Gastrocnemius medialis (tissue), 4 donors: ENCODE measurements at regions not wholly inside any gene's neighbourhood (a gene's known extent, or its start where the extent isn't known, plus 50 kb on each side); places are given as distances from the start of the nearest gene placed in this dataset.
A peak's percentile ranks its signal among the peaks of the same experiment; 100 is the strongest.

ENCODE experiments used
- ATAC-seq, 2 donors: fragments of 150-250 bp; one replicate each; pipeline ENCODE4 v1.9.1; 2016
- DNase-seq, 2 donors: peaks; one replicate each; pipeline ENCODE4 v3.0.0-alpha.2; 2019
- H3K27ac ChIP-seq, 4 donors: fragments of 200-600 bp; sonication (generic); 1 replicate in 1 of 4; 2 replicates in 3 of 4; pipeline ENCODE4 v1.5.1; 2016 to 2018; ENCODE audit warnings: mild to moderate bottlenecking in 2 of 4, moderate library complexity in 1 of 4
- H3K27me3 ChIP-seq, 3 donors: fragments of 200-600 bp; sonication (generic) in 2 of 3; 1 replicate in 1 of 3; 2 replicates in 2 of 3; pipeline versions ENCODE4 v1.5.1 to v1.6.0; 2016 to 2019; ENCODE audit warnings: mild to moderate bottlenecking in 1 of 3, moderate library complexity in 1 of 3
- H3K36me3 ChIP-seq, 2 donors: fragments of 200-600 bp; sonication (generic) in 1 of 2; one replicate each; pipeline ENCODE4 v1.5.1; 2017 to 2018
- H3K4me1 ChIP-seq, 2 donors: fragments of 200-600 bp; sonication (generic) in 1 of 2; one replicate each; pipeline ENCODE4 v1.5.1; 2016 to 2017; ENCODE audit warnings: mild to moderate bottlenecking in 2 of 2
- H3K4me3 ChIP-seq, 4 donors: fragments of 200-600 bp; sonication (generic) in 3 of 4; 1 replicate in 1 of 4; 2 replicates in 3 of 4; pipeline ENCODE4 v1.5.1; 2016 to 2019; ENCODE audit warnings: mild to moderate bottlenecking in 2 of 4
- H3K9me3 ChIP-seq, 3 donors: fragments of 200-600 bp; sonication (generic) in 2 of 3; 1 replicate in 1 of 3; 2 replicates in 2 of 3; pipeline ENCODE4 v1.5.1; 2016 to 2019
- CTCF ChIP-seq, 5 experiments: fragments of 450-650 bp in 3 of 5; fragments of 200-600 bp in 2 of 5; sonication (generic) in 2 of 5; IDR thresholded peaks in 4 of 5; conservative IDR thresholded peaks in 1 of 5; 1 replicate in 4 of 5; 2 replicates in 1 of 5; pipeline ENCODE4 v1.5.1; 2016 to 2019; ENCODE audit warnings: antibody characterized with exemption in 5 of 5, mild to moderate bottlenecking in 3 of 5, moderate library complexity in 3 of 5
- POLR2A ChIP-seq, 2 donors: fragments of 450-650 bp; IDR thresholded peaks; one replicate each; pipeline ENCODE4 v1.6.1; 2017; ENCODE audit warnings: antibody characterized with exemption in 2 of 2, mild to moderate bottlenecking in 2 of 2, moderate library complexity in 2 of 2
- in situ Hi-C, 4 donors: fragments of 200-750 bp; cut with MboI; loops; one replicate each; pipeline versions ENCODE4 v1.15.0 to v1.8.0; 2017; ENCODE audit warnings: low sequenced_read_pairs in 4 of 4
- intact Hi-C: fragments of 100-400 bp; cut with DNase I; formaldehyde crosslinking; loops from one replicate; pipeline ENCODE4 v1.15.1; 2023; ENCODE audit warnings: low total_unique reads

GRCh38 chr14:32254952-32255679 lies 52.0 kb upstream of the RNU6-8 start:
- Histone ChIP-seq H3K36me3 (no peaks in the 10 kb centered on the region), H3K4me1 (peaks cover 14 to 34% of the 10 kb centered on the region in 2 donors), H3K27me3 (no peaks in the 10 kb centered on the region), H3K4me3 (no peak overlapping the region), H3K9me3 (no peaks in the 10 kb centered on the region), H3K27ac (peak overlapping the region; percentile 21 to 67 (median 48))
- in situ Hi-C loops (loop anchor here (5.0 to 25.0 kb wide), 10 partner anchors 183 to 743 kb away; no protein-coding TSS in a partner anchor), intact Hi-C loops (loop anchor here (2.0 to 5.0 kb wide), 6 partner anchors 53 to 744 kb away; partner anchors contain the start of genes RNU6-7 and RNU6-8)
- peak; percentile 36 to 65 for DNase-seq
- peak; percentile 83 to 86 for ATAC-seq
- no peak for TF ChIP-seq POLR2A (IDR thresholded peaks at IDR 0.05)
- peak; percentile 60 to 80 (median 75) for TF ChIP-seq CTCF (IDR thresholded peaks at IDR 0.05 in 4 of 5, conservative IDR thresholded peaks at IDR 0.05 in 1 of 5)

GRCh38 chr14:32255789-32256188 lies 52.7 kb upstream of the RNU6-8 start:
- Histone ChIP-seq H3K27ac (peak overlapping the region; percentile 21 to 67 (median 48)), H3K36me3 (no peaks in the 10 kb centered on the region), H3K27me3 (no peaks in the 10 kb centered on the region), H3K4me3 (no peak overlapping the region), H3K4me1 (peaks cover 14 to 34% of the 10 kb centered on the region in 2 donors), H3K9me3 (no peaks in the 10 kb centered on the region)
- ATAC-seq (no peak), DNase-seq (no peak)
- intact Hi-C loops (loop anchor here (2.0 to 5.0 kb wide), 5 partner anchors 217 to 745 kb away; no protein-coding TSS in a partner anchor), in situ Hi-C loops (loop anchor here (5.0 to 25.0 kb wide), 7 partner anchors 191 to 743 kb away; no protein-coding TSS in a partner anchor)
- TF ChIP-seq CTCF (IDR thresholded peaks at IDR 0.05 in 4 of 5, conservative IDR thresholded peaks at IDR 0.05 in 1 of 5) (no peak), POLR2A (IDR thresholded peaks at IDR 0.05) (no peak)

- in situ Hi-C loops: loop anchor here (5.0 to 25.0 kb wide), 7 partner anchors 192 to 744 kb away; no protein-coding TSS in a partner anchor
- Histone ChIP-seq H3K27ac (no peak overlapping the region), H3K4me3 (no peak overlapping the region), H3K9me3 (no peaks in the 10 kb centered on the region), H3K27me3 (no peaks in the 10 kb centered on the region), H3K4me1 (peaks cover 11 to 29% of the 10 kb centered on the region in 2 donors), H3K36me3 (no peaks in the 10 kb centered on the region)
- TF ChIP-seq POLR2A (IDR thresholded peaks at IDR 0.05) (no peak), CTCF (IDR thresholded peaks at IDR 0.05 in 4 of 5, conservative IDR thresholded peaks at IDR 0.05 in 1 of 5) (no peak)
- DNase-seq (no peak), ATAC-seq (no peak)
- intact Hi-C loops: loop anchor here (5.0 kb wide), 2 partner anchors 256 to 301 kb away; no protein-coding TSS in a partner anchor
Observed at GRCh38 chr14:32256576-32256975, 53.5 kb upstream of the RNU6-8 start.

GRCh38 chr14:32258336-32258993 lies 55.4 kb upstream of the RNU6-8 start:
- ATAC-seq (no peak), DNase-seq (no peak)
- in situ Hi-C loops: loop anchor here (5.0 to 25.0 kb wide), 7 partner anchors 194 to 746 kb away; no protein-coding TSS in a partner anchor
- H3K9me3 ChIP-seq: no peaks in the 10 kb centered on the region
- no peak for TF ChIP-seq POLR2A (IDR thresholded peaks at IDR 0.05)
- no peak for TF ChIP-seq CTCF (IDR thresholded peaks at IDR 0.05 in 4 of 5, conservative IDR thresholded peaks at IDR 0.05 in 1 of 5)
- no peaks in the 10 kb centered on the region for H3K36me3 ChIP-seq
- no peaks in the 10 kb centered on the region for H3K27me3 ChIP-seq
- peaks cover 7 to 19% of the 10 kb centered on the region in 2 donors for H3K4me1 ChIP-seq
- H3K4me3 ChIP-seq: no peak overlapping the region
- intact Hi-C loops: loop anchor here (5.0 kb wide), 2 partner anchors 254 to 299 kb away; no protein-coding TSS in a partner anchor
- H3K27ac ChIP-seq: no peak overlapping the region
